KMS-11 (cell line): ENCODE measurements at regions not wholly inside any gene's neighbourhood (a gene's known extent, or its start where the extent isn't known, plus 50 kb on each side); places are given as distances from the start of the nearest gene placed in this dataset.

Experiments used
- H2AFZ ChIP-seq: fragments of 200-600 bp; sonication (generic); 2 replicates; pipeline ENCODE4 v1.6.1; 2016; ENCODE audit warnings: antibody characterized with exemption, mixed run types, low read depth
- H3K27ac ChIP-seq: fragments of 200-600 bp; sonication (generic); 2 replicates; pipeline ENCODE4 v1.6.1; 2016; ENCODE audit warnings: mild to moderate bottlenecking, mixed run types
- H3K27me3 ChIP-seq: fragments of 200-600 bp; sonication (generic); 2 replicates; pipeline ENCODE4 v1.6.1; 2017; ENCODE audit warnings: mild to moderate bottlenecking, low read depth, mixed run types, moderate library complexity; ENCODE audit not compliant: insufficient read depth
- H3K36me3 ChIP-seq: fragments of 200-600 bp; sonication (generic); 2 replicates; pipeline ENCODE4 v1.6.1; 2017; ENCODE audit warnings: mild to moderate bottlenecking, mixed run types; ENCODE audit not compliant: insufficient read depth
- H3K4me1 ChIP-seq: fragments of 200-600 bp; sonication (generic); 2 replicates; pipeline ENCODE4 v1.6.1; 2016; ENCODE audit warnings: mild to moderate bottlenecking, low read depth, mixed run types; ENCODE audit not compliant: poor library complexity, severe bottlenecking
- H3K4me2 ChIP-seq: fragments of 200-600 bp; sonication (generic); 2 replicates; pipeline ENCODE4 v1.7.0; 2016; ENCODE audit warnings: mild to moderate bottlenecking, mixed run types
- H3K4me3 ChIP-seq: fragments of 200-600 bp; sonication (generic); IDR thresholded peaks from 2 replicates; pipeline ENCODE4 v1.6.1; 2017; ENCODE audit warnings: low read depth, low read length, mixed read lengths; ENCODE audit not compliant: insufficient read depth
- H3K79me2 ChIP-seq: fragments of 200-600 bp; sonication (generic); 2 replicates; pipeline ENCODE4 v1.6.1; 2016; ENCODE audit warnings: low read depth, mixed run types; ENCODE audit not compliant: insufficient read depth
- H3K9ac ChIP-seq: fragments of 200-600 bp; sonication (generic); 2 replicates; pipeline ENCODE4 v1.6.1; 2016; ENCODE audit warnings: mild to moderate bottlenecking, mixed run types
- H4K20me1 ChIP-seq: fragments of 200-600 bp; sonication (generic); 2 replicates; pipeline ENCODE4 v1.6.1; 2016; ENCODE audit warnings: mild to moderate bottlenecking, mixed run types; ENCODE audit not compliant: insufficient read depth
- TF ChIP-seq, protein P1 (sequence below): fragments of 200-600 bp; sonication (generic); conservative IDR thresholded peaks from 2 replicates; pipeline ENCODE4 v1.6.1; 2017; ENCODE audit warnings: low read depth, mild to moderate bottlenecking, antibody characterized with exemption, low read length, moderate library complexity, mixed read lengths

DNA sequence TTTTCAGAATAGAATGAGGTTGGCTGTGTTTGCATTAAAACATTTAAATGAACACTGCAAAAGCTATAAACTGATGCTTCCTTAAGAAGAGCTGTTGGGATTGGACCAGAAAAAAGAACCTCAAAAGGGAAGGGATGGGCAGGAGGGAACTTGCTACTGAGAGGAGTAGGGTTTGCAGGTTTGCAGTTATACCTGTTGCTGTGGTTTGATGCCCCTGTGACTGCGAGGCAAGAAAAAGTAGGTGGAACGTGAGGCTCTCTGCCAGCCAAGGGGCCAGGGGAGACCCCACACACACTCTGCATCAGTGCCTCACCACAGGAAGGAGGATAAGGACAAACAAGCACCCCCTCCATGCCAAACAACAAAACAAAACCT lies 197.2 kb downstream of the BCAS1 start:
- TF ChIP-seq, protein P1, sequence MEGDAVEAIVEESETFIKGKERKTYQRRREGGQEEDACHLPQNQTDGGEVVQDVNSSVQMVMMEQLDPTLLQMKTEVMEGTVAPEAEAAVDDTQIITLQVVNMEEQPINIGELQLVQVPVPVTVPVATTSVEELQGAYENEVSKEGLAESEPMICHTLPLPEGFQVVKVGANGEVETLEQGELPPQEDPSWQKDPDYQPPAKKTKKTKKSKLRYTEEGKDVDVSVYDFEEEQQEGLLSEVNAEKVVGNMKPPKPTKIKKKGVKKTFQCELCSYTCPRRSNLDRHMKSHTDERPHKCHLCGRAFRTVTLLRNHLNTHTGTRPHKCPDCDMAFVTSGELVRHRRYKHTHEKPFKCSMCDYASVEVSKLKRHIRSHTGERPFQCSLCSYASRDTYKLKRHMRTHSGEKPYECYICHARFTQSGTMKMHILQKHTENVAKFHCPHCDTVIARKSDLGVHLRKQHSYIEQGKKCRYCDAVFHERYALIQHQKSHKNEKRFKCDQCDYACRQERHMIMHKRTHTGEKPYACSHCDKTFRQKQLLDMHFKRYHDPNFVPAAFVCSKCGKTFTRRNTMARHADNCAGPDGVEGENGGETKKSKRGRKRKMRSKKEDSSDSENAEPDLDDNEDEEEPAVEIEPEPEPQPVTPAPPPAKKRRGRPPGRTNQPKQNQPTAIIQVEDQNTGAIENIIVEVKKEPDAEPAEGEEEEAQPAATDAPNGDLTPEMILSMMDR: no peak
- no peaks in the 10 kb centered on the region for H3K27me3 ChIP-seq
- H3K9ac ChIP-seq: peak overlapping the region; percentile 9; the same call in 1 of the 2 replicates
- H2AFZ ChIP-seq: peak overlapping the region; percentile 55
- H3K36me3 ChIP-seq: no peaks in the 10 kb centered on the region
- H3K27ac ChIP-seq: peak overlapping the region; percentile 50; the same call in 1 of the 2 replicates
- no peaks in the 10 kb centered on the region for H3K79me2 ChIP-seq
- peak overlapping the region; percentile 45 for H3K4me3 ChIP-seq
- peaks cover 50% of the 10 kb centered on the region for H3K4me1 ChIP-seq
- H4K20me1 ChIP-seq: no peaks in the 10 kb centered on the region
- H3K4me2 ChIP-seq: peak overlapping the region; percentile 69

DNA sequence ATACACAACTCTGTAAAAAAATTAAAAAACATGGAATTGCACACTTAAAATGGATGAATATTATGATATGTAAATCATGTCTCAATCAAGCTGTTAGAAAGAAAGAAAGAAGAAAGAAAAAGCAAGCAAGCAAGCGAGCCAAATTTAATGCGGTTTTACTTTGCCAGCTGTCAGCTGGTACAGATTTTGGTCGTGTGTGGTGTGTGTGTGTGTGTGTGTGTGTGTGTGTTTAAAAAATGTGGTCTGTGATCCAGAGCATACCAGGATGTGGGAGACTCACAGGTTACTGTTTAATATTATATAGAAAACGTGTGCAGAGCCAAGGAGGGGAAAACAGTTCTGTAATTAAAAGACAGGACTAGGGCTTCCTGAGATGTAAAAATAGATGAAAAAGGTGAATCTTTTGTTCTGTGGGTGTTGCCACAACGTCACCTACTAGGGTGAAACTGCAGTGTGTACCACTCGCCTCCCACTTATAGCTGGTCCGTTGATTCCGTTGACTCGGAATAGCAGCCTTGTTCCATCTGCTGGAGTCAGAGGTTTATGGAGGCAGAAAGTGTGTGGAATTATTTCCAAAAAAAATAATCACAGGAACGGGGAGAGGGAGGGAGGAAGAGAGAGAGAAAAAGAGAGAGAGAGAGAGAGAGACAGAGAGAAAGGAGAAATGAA lies 197.7 kb downstream of the BCAS1 start:
- TF ChIP-seq, protein P1: no peak
- Histone ChIP-seq H3K4me3 (peak overlapping the region; percentile 45), H3K4me1 (peaks cover 55% of the 10 kb centered on the region), H2AFZ (peak overlapping the region; percentile 55), H3K9ac (peak overlapping the region; percentile 9; the same call in 1 of the 2 replicates), H3K27me3 (no peaks in the 10 kb centered on the region), H3K79me2 (no peaks in the 10 kb centered on the region), H3K4me2 (peak overlapping the region; percentile 69), H3K27ac (peak overlapping the region; percentile 50), H3K36me3 (no peaks in the 10 kb centered on the region), H4K20me1 (no peaks in the 10 kb centered on the region)

DNA sequence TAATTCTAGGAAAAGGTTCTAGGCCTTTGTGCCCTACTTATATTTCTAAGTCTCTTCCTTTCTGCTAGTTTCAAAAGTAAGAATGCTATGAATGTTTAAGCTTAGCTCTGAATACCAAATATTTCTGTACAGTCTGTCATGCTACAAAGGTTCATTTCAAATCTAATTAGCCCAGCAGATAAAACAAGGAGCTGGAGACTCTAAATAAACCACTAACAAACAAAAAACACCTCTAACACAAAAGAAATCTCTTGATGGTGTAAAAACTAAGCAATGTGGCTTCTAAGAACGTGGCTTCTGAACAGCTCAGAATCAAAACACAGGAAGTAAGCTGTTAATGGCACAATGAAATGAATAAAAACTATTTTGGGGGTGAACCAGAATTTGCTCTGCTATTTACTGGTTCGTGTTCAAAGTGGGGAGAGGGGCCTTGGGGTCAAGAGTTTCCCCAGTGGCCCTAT lies 198.3 kb downstream of the BCAS1 start:
- Histone ChIP-seq H3K9ac (peak overlapping the region; percentile 9; the same call in 1 of the 2 replicates), H4K20me1 (no peaks in the 10 kb centered on the region), H3K27me3 (no peaks in the 10 kb centered on the region), H3K79me2 (no peaks in the 10 kb centered on the region), H3K27ac (peak overlapping the region; percentile 50), H3K4me3 (peak overlapping the region; percentile 45), H3K4me2 (peak overlapping the region; percentile 69), H3K4me1 (peaks cover 61% of the 10 kb centered on the region), H3K36me3 (no peaks in the 10 kb centered on the region), H2AFZ (peak overlapping the region; percentile 55)
- TF ChIP-seq, protein P1: no peak

DNA sequence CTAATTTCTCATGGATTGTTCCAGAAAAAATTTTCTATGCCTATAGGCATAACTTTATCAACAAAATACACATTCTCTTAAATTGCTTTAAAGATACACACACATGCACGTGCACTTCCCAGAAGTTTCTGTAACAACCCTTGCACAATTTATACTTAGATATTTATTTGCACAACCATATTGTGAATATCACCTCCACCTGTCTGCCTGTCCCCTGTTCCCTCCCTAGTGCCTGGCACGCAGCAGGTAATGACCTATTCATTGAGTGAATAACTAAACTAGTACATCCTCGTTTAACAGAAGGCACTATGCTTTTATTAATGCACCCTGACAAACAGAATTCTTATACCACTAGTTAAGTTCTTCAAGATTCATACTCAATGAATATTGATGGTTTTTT lies 198.9 kb downstream of the BCAS1 start:
- H3K4me1 ChIP-seq: peaks cover 67% of the 10 kb centered on the region
- no peak overlapping the region for H3K9ac ChIP-seq
- H2AFZ ChIP-seq: 0 out of 2 replicates have a peak overlapping the region, but pooled peaks have one; percentile 55
- peak overlapping the region; percentile 50; the same call in 1 of the 2 replicates for H3K27ac ChIP-seq
- H4K20me1 ChIP-seq: no peaks in the 10 kb centered on the region
- no peaks in the 10 kb centered on the region for H3K27me3 ChIP-seq
- TF ChIP-seq, protein P1: no peak
- no peaks in the 10 kb centered on the region for H3K79me2 ChIP-seq
- H3K36me3 ChIP-seq: no peaks in the 10 kb centered on the region
- H3K4me2 ChIP-seq: peak overlapping the region; percentile 69
- no peak overlapping the region for H3K4me3 ChIP-seq
